SK-N-DZ (cell line): ENCODE measurements at regions not wholly inside any gene's neighbourhood (a gene's known extent, or its start where the extent isn't known, plus 50 kb on each side); places are given as distances from the start of the nearest gene placed in this dataset.

Experiments used
- DNase-seq: peaks from one replicate; pipeline ENCODE4 v3.0.0-alpha.2; 2015; ENCODE audit warnings: low spot score

GRCh38 chr2:38171208-38171855 lies 95.4 kb upstream of the CYP1B1 start:
- no peak for DNase-seq

GRCh38 chr2:38170733-38171132 lies 94.8 kb upstream of the CYP1B1 start:
- no peak for DNase-seq

- DNase-seq = no peak
These were observed 94.1 kb upstream of the CYP1B1 start for GRCh38 chr2:38170067-38170466.

- DNase-seq = peak; percentile 73
These were observed 92.9 kb upstream of the CYP1B1 start for GRCh38 chr2:38168710-38169480.

- DNase-seq = no peak
These were observed 92.0 kb upstream of the CYP1B1 start for GRCh38 chr2:38167968-38168350.

- no peak for DNase-seq
These were observed 89.7 kb upstream of the CYP1B1 start for GRCh38 chr2:38165698-38166097.

GRCh38 chr2:38164881-38165280 lies 88.9 kb upstream of the CYP1B1 start:
- no peak for DNase-seq

GRCh38 chr2:38163579-38163978 lies 87.6 kb upstream of the CYP1B1 start:
- no peak for DNase-seq

GRCh38 chr2:38163006-38163405 lies 87.1 kb upstream of the CYP1B1 start:
- no peak for DNase-seq

- DNase-seq = no peak
These were observed 84.6 kb upstream of the CYP1B1 start for GRCh38 chr2:38160516-38160915.

- no peak for DNase-seq
These were observed 83.6 kb upstream of the CYP1B1 start for GRCh38 chr2:38159597-38159996.

- no peak for DNase-seq
These were observed 83.2 kb upstream of the CYP1B1 start for GRCh38 chr2:38159191-38159590.

- no peak for DNase-seq
These were observed 82.6 kb upstream of the CYP1B1 start for GRCh38 chr2:38158378-38159118.

GRCh38 chr2:38156436-38156835 lies 80.5 kb upstream of the CYP1B1 start:
- DNase-seq = no peak

- no peak for DNase-seq
These were observed 79.1 kb upstream of the CYP1B1 start for GRCh38 chr2:38155015-38155414.

- no peak for DNase-seq
These were observed 78.4 kb upstream of the CYP1B1 start for GRCh38 chr2:38154395-38154794.

GRCh38 chr2:38153476-38154135 lies 77.7 kb upstream of the CYP1B1 start:
- DNase-seq = no peak

- no peak for DNase-seq
These were observed 77.0 kb upstream of the CYP1B1 start for GRCh38 chr2:38152913-38153312.

GRCh38 chr2:38152035-38152434 lies 76.1 kb upstream of the CYP1B1 start:
- no peak for DNase-seq

- no peak for DNase-seq
These were observed 73.6 kb upstream of the CYP1B1 start for GRCh38 chr2:38149531-38149930.

- DNase-seq = no peak
These were observed 72.5 kb upstream of the CYP1B1 start for GRCh38 chr2:38148501-38148900.
